NCI-H82 treated with DMSO at 0.1 percent for 48 hours (cell line): ENCODE measurements at regions not wholly inside any gene's neighbourhood (a gene's known extent, or its start where the extent isn't known, plus 50 kb on each side); places are given as distances from the start of the nearest gene placed in this dataset.

ENCODE experiments used
- DNase-seq: peaks from one replicate; lab custom pipeline; 2025; ENCODE audit not compliant: unreplicated experiment; lab: John Stamatoyannopoulos, UW

DNA sequence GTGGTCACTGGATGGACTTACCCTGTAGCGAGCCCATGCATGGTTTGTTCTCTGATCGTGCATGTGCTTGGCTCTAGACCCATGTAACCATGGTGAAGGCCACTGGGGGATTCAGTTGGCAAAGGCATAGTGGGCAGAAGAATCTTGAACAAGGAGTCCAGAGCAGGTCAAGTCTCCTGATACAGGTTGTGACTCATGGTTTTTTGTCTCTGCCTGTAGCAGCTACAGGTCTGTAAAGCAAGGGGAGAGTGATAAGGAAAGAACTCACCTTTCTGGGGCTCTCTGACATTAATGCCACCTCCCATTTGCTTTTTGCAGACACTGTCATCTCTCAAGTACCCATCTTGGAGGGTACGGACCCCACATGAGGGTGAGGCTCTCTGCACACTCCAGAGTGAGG is 153.4 kb upstream of the CAMK1G start:
- no peak for DNase-seq

DNA sequence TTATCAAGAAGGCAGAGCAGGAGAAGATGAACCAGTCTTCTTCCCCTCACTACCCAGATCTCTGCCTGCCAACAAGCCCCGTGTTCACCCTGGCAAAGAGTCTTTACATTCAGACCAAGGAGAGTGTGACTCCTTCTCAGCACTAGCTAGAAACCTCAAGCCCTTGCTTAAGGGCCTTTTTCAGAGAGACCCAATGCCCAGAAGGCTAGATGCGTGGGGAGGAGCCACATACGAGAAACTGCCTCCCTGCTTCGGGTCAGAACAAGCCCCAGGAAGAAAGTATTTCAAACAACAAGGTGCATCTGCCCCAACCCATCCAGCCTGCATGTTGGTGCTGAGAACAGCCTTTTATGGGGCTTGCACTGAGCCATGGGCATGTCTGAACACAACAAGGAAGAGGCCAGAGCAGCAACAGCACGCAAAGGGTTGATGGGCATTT is 152.7 kb upstream of the CAMK1G start:
- DNase-seq = no peak

DNA sequence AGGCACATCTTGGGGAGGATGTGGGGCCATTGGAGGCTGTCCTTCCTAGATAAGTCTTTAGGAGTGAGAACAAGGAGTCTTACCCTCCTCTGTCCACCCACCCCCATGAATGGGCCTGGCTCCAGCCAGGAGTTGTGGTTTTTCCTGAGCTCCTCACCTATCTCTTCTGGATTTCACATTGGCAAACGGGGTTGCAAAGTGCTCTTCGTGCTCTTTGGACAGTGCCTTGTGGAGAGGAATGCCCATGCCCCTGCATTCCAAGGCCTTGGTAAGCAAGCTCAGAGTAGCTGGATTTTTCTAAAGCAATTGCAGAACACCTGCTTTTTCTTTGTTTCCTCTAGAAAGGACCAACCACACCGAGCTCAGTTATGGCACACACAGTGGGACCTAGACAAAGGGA is 152.1 kb upstream of the CAMK1G start:
- DNase-seq = no peak

DNA sequence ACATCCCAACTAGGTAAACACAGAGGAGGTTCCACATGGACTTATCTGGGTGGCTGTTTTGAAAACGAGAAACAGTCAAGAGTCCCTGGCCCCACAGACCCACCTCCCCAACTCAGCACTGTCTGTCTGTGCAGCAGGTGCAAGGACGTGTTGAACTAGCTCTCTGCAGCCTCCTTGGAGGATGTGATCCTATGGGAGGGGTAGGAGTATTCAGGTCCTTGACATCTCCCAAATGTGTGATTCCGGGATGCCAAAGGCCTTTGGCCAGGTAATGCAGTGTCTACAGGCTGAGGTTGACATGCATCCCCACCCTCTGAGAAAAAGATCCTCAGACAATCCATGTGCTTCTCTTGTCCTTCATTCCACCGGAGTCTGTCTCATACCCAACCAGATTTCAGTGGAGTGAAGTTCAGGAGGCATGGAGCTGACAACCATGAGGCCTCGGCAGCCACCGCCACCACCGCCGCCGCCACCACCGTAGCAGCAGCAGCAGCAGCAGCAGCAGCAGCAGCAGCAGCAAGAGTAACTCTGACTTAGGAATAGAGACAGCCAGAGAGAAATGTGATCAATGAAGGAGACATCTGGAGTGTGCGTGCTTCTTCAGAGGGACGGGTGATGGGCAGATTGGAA is 151.6 kb upstream of the CAMK1G start:
- DNase-seq = no peak

DNA sequence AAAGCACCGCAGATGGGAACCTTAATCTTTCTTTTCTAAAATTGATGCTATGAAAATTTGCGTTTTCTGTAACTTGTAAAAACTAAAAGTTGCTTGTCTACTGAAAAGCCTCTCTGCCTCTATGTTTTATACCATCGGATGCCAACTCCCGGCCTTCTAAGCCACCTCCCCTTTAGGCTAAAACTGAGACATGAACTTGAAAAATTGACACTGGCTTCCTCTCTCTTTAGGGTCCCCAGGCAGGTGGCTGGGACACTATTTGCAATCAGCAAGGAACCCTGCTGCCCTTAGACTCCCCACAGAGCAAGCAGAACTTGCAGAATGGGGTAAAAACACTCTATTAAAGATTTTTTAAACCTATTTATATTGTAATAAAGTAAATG is 151.1 kb upstream of the CAMK1G start:
- no peak for DNase-seq

DNA sequence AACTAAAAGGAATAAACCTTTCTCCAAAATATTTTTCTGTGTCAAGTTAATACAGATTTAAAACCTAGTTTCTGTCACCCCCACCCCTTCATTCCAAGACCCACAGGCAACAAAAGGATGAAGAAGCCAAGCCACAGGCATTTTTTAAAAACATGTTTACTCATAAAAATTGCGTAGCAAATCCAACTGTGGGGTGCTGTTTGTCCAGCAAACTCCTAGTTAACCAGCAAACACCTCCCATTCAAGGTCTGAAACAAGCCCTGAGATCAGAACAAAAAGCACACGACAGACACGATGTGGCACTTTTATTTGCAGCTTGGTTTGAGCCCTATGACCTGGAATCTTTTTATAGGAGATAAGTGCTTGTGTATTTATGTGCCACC is 149.9 kb upstream of the CAMK1G start:
- no peak for DNase-seq

DNA sequence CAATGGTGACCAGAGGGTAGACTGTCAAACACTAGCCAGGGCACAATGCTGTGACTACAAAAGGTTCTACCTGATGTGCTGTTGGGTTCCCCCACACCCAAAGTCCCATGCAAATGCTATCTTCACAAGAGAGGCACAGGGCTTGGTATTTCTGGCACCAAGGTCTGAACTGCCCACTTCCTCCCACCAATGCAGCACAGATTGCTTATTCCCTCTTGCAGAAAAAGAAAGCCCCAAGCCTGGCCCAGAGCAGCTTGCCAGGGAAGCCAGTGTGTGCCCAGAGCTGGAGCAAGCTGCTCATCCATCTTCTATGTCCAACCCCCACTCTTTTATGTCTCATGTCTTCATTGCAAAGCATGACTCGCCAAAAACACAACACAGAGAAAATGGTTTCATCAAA is 149.4 kb upstream of the CAMK1G start:
- DNase-seq = no peak

DNA sequence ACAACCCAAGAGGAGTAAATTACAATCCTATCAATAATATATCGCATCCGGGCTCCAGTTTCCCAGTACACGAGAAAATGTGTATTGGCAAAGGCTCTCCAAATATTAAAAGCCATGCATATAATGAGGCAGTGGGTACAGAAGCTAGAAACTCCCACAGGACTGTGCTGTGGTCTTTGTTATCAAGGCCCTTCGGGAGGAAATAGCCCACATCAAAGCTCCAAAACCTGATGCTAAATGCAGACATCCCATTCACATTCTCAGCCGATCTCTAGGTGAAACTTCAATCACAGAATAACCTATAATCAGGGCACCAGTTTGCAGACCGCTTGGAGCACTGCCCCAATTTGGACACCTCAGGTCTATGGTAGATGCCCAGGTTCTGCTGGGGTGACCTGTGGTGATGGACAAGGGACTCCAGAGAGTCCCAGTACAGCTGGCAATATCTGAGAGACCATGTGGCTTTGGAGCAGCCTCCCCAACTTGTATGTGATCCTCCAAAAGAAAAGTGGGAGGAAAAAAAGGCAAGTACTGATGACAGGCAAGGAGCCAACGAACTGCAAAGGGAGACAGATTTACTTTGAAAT is 148.8 kb upstream of the CAMK1G start:
- no peak for DNase-seq

DNA sequence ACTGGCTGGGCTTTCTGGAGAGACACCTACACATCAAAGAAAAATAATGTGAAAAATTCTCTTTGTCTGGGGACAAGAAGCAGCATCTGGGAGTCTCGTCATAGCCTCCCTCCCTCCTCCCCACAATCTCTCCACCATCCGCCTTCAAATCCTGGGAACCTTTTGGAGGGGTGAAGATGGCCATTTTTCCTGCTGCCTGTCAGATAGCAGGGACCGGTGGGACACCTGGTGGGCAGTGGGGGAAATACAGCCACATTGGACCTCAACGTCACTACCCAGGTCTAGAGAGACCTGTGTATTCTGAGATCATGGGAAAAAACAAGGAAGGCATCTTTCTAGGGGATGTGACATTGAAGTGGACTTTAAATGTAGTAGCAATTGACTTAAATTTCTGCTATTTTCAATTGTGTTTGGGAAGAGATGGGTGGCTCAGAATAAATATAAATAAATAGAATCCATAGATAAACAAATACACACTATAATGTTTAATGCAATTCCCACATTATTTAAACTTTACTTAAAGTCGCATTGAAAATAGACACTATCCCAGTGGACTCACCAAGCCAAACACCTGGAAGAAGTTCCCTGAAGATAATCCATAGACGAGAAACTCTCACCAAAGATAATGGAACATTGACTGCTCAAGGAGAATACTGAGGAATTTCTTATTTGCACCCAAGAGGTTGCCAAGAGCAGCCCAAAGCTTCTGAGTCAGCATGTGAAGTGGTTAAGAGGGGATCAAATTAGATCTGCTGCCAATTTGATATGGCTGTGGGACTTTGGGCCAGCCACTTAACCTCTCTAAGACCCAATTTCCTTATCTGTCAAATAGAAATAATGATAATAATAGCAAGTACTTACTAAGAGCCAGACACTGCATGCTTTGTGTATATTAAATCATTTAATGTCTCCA is 147.6 kb upstream of the CAMK1G start:
- DNase-seq = peak; percentile 48

DNA sequence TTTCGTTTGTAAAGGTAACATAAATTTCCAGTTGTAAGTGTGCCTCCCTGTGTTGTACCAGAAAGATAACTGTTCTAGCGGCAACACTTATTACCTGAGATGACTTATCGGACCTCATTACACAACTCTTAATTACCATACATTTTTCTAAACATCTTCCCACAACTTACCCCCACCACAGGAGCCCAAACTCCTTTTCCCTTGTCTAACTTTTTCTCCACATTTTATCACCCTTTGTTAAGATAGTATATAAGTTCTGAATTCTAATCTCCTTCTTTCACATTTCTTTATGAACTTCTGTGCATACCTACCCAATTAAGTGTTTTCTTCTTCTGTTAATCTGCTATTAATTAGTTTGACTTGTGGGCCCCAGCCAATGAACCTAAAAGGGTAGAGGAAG is 143.7 kb upstream of the CAMK1G start:
- DNase-seq = no peak

DNA sequence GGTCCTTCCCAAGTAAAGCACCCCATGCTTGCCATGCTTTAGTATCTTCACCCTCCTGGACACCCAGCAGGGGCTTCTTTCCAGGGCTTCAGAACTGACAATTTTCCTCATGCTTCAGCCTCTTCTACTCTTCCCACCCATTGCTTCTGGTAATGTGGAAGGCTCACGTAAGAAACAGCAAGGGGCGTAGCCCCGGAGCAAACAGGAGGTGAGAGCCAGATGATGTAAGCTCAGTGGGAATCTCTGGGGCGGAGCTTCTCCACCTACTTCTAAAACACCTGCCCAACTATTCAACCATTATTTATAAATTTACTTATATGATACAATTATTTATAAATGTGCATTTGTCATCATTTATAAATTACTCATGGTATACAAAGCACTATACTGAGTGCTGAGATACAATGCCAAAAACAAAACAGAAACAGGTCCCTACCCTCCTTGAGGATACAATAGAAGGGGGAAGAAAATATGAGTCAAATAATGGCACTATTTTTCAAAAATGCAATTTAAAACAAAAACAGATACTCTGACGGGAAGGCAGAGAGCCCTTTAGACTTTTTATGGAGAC is 140.1 kb upstream of the CAMK1G start:
- no peak for DNase-seq

DNA sequence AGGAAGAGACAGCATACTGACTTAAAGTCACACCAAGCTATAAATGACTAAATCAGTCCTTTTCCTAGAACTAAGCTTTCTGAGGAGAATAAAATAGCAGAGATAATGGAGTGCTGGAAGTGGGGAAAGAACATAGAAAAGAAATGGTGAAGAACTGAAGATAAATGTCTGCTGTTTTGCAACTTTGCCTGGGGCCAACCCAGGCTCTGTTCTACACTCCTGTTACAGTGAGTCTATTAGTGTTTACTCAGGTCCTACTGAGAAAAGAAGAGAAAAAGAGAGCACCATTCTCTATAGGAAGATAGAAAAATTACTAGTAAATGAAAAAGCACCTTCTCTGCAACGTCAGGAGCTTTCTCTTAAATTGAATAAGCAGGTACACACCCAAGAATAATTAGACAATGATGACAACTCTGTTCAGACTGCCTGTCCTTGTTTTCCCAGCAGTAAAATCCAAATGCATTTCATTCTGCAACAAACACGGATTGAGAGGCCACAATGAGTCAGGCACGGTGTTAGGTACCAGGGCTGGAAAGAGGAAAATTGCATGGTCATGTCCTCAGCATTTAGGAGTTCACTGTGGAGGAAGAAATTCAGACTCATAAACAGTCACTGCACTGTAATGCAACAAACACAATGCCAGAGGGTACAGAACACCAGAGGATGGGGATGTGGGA is 139.4 kb upstream of the CAMK1G start:
- DNase-seq = no peak

DNA sequence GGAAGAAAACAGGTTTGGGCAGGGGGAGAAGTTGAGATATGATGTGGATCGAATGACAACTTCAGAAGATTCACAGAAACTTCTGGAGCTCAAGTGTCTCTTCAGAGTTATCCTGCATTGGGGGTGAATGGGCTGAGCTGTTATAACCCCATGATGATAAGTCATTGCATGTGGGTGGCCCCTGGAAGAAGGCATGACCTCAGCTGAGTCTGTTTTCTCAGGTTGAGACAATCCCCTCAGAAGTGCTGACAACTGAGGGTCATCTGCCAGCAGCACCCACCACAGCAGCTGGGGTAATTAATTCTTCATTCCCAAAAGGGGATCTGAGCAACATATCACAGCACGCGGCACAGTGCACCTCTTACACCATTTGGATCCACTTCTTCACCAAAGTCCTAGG is 138.6 kb upstream of the CAMK1G start:
- DNase-seq = no peak

DNA sequence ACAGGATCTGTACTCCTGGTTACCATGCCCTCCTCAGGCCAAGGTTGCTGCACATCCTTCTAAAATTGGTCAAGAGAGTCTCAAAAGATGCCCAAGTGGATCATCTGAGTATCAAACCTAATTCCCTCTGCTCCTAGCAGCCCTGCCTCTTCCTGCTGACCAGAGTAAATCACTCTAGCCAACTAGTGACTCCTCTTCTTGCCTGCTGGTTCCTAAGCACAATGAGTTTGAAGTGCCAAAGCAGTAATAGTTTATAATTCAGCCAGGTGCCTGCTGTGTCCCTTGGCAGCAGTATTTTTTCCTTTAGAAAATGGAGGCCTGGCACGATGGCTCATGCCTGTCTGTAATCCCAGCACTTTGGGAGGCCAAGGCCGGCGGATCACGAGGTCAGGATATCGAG is 137.9 kb upstream of the CAMK1G start:
- no peak for DNase-seq

DNA sequence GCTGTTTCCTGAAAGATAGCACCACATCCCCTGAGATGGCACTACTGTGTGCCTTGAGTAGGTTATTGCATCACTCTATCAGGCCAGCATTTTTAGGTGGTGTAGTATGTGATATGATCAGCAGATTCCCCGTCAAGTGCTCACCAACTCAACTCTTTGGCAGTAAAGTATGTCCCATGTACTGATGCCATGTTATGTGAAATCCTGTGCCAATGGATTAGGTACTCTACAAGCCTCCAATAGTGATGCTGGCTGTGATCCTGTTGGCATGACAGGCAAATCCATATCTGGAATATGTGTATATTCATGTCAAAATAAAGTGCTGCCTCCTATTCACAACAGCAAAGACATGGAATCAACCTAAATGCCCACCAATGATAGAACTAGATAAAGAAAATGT is 137.2 kb upstream of the CAMK1G start:
- no peak for DNase-seq

DNA sequence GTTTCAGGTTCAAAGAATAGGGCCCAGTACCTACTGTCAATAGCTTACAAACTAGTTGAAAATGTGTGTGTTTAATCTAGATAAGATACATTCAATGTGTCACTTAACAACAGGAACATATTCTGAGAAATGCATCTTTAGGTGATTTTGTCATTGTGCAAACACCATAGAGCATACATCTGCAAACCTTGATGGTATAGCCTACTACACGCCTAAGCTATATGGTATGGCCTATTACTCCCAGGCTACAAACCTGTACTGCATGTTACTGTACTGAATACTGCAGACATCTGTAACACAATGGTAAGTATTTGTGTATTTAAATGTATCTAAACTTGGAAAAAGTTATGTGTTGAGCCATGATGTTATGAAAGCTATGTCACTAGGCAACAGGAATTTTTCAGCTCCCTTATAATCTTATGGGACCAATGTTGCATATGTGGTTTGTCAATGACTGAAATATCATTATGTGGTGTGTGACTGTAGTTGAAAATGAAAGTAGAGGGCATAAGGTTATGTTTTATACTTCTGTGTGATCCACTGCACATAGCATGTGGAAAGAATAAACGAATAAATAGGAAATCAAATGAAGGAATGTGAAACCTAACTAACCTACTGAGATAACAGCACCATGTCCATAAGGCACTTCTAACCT is 129.0 kb upstream of the CAMK1G start:
- no peak for DNase-seq

DNA sequence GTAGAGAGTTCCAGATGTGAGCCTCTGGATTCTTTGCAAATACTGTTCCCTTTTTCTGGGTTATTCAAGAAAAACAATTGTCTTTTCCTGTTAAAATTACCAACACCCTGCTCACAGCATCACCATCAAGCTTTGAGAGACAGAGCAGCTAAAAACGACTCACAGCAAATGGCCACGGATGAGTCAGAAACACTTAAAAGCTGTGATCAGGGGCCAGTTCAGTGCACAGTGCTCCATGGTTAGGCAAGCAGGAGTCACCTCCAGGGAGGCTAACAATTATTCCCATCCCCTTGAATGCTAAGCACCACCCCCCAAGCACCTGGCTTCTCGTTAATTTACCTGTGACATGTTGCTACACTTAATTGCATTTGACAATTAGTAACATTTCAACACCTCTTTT is 128.4 kb upstream of the CAMK1G start:
- no peak for DNase-seq

DNA sequence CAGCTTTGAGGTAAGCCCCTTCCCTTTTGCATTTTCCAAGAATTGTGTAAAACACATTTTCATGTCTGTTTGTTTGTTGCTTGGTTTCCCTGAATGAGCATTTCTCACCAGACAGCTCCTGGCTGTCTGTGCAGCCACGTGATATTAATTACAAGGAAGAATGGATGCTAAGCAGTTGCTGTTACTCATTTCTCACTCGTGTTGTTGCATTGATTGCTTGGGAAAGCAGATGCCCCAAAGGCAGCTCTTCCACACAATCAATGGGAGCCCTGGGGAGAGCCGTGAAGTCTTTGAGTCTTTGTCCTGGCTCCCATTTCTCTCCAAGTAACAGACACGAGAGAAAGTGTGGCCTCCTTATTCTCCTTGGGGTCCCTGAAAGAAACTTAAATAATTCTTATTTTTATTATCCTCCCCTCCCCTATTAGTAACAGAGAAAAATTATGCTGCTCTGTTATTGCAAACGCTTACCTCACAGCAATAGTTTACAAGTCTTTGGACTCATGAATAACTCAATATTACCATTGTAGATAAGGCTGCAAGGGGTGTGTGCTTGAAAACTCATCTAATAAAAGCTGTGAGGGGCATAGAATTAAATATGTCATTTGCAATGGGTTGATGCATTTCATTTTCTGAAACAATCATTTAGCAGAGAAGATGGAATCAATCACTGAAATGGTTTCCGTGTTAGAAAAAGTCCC is 127.7 kb upstream of the CAMK1G start:
- DNase-seq = no peak

DNA sequence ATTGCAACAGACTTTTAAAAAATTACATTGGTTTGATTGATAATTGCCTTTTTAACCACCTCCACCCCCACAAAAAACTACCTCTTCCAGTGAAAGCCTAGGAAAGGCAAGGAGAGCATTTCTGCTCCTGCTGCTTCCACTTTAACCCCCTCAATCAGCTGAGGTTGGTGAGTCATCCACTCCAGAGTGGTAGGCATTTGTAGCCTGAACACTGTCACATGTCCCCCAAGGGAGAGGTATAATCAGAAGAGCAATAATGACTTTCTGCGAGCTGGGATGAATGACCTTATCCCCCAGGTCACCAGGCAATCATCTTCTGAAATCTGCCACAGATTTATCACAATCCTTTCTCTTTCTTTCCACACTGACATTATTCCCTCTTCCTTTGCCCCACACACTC is 126.6 kb upstream of the CAMK1G start:
- DNase-seq = no peak

DNA sequence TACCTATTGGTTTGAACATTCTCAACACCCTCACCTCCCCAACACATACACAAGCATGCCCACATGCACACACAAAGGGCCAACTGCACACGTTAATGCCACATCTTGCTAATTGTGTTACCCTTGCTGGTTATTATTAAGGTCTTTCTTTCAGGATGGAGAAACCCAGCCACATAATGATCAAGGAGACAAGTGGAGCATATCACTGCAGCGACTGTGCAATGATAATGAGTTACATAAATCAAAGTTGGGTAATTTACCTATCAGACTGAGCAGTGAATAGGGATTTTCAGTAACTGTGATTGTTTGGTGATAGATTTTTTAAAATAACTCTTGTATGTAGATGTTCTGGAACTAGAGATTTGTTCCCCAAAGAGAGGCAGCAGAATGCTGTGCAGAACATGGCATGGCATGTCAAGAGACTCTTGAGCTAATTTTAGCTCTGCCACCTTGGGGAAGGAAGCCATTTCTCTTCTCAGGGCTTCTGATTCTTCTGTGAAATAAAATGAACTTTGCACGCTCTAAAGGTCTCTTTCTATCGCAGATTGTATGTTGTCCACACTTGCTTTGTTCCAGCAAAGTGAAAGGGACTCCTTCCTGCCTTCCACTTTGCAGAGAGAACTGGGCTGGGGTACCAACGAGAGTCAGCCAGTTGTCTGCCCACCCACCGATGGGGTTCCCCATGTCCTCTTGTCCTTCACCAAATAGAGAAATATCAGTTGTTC is 126.0 kb upstream of the CAMK1G start:
- no peak for DNase-seq
